SK-MEL-5 (cell line): ENCODE measurements at regions not wholly inside any gene's neighbourhood (a gene's known extent, or its start where the extent isn't known, plus 50 kb on each side); places are given as distances from the start of the nearest gene placed in this dataset.

ENCODE experiments used
- DNase-seq: peaks from one replicate; pipeline ENCODE4 v3.0.0-alpha.2; 2016; ENCODE audit warnings: low read depth, low spot score
- in situ Hi-C: cut with HindIII; loops from 2 replicates; pipeline ENCODE4 v1.10.0; 2016; ENCODE audit warnings: low sequenced_read_pairs, high pct_unique_total_duplicates, low pct_unique_long_range_greater_than_20kb

GRCh38 chr7:80082213-80082612 is 52.4 kb upstream of the GNAI1 start:
- DNase-seq: no peak
- in situ Hi-C loops: no loop called here

GRCh38 chr7:80078886-80079285 is 55.7 kb upstream of the GNAI1 start:
- DNase-seq: no peak
- in situ Hi-C loops: no loop called here

GRCh38 chr7:80078159-80078731 is 56.4 kb upstream of the GNAI1 start:
- peak; percentile 31 for DNase-seq
- in situ Hi-C loops: no loop called here

- in situ Hi-C loops: no loop called here
Observed at GRCh38 chr7:80070391-80070790, 64.2 kb upstream of the GNAI1 start.

GRCh38 chr7:80066639-80067038 is 68.0 kb upstream of the GNAI1 start:
- no peak for DNase-seq
- in situ Hi-C loops: no loop called here

More at GRCh38 chr7:80070391-80070790, 64.2 kb upstream of the GNAI1 start:
- DNase-seq: no peak

- no peak for DNase-seq
- in situ Hi-C loops: no loop called here
Observed at GRCh38 chr7:80063834-80064233, 70.8 kb upstream of the GNAI1 start.

- DNase-seq: peak; percentile 85
- in situ Hi-C loops: no loop called here
Observed at GRCh38 chr7:80060218-80060806, 74.3 kb upstream of the GNAI1 start.

- in situ Hi-C loops: no loop called here
- DNase-seq: no peak
Observed at GRCh38 chr7:80057488-80057887, 77.1 kb upstream of the GNAI1 start.

GRCh38 chr7:80054356-80054755 is 80.3 kb upstream of the GNAI1 start:
- in situ Hi-C loops: no loop called here
- DNase-seq: no peak

- DNase-seq: no peak
- in situ Hi-C loops: no loop called here
Observed at GRCh38 chr7:80053124-80053523, 81.5 kb upstream of the GNAI1 start.

GRCh38 chr7:80047856-80048459 is 86.7 kb upstream of the GNAI1 start:
- in situ Hi-C loops: no loop called here
- DNase-seq: peak; percentile 34

GRCh38 chr7:80047032-80047431 is 87.6 kb upstream of the GNAI1 start:
- no peak for DNase-seq
- in situ Hi-C loops: no loop called here

GRCh38 chr7:80044796-80045195 is 89.8 kb upstream of the GNAI1 start:
- in situ Hi-C loops: no loop called here
- DNase-seq: no peak

- in situ Hi-C loops: no loop called here
- no peak for DNase-seq
Observed at GRCh38 chr7:80040752-80041151, 93.9 kb upstream of the GNAI1 start.

GRCh38 chr7:80040335-80040734 is 94.3 kb upstream of the GNAI1 start:
- in situ Hi-C loops: no loop called here
- DNase-seq: no peak

GRCh38 chr7:80039251-80039884 is 95.3 kb upstream of the GNAI1 start:
- no peak for DNase-seq
- in situ Hi-C loops: no loop called here

GRCh38 chr7:80037689-80038088 is 96.9 kb upstream of the GNAI1 start:
- in situ Hi-C loops: no loop called here
- no peak for DNase-seq

- no peak for DNase-seq
- in situ Hi-C loops: no loop called here
Observed at GRCh38 chr7:80036107-80036506, 98.5 kb upstream of the GNAI1 start.

- in situ Hi-C loops: no loop called here
- no peak for DNase-seq
Observed at GRCh38 chr7:80028717-80029116, 105.9 kb upstream of the GNAI1 start.
